Putamen (tissue), 1 donor: ENCODE measurements at regions not wholly inside any gene's neighbourhood (a gene's known extent, or its start where the extent isn't known, plus 50 kb on each side); places are given as distances from the start of the nearest gene placed in this dataset.

ENCODE experiments used
- DNase-seq: peaks from one replicate; pipeline ENCODE4 v3.0.0-alpha.2; 2016; ENCODE audit warnings: low spot score

DNA sequence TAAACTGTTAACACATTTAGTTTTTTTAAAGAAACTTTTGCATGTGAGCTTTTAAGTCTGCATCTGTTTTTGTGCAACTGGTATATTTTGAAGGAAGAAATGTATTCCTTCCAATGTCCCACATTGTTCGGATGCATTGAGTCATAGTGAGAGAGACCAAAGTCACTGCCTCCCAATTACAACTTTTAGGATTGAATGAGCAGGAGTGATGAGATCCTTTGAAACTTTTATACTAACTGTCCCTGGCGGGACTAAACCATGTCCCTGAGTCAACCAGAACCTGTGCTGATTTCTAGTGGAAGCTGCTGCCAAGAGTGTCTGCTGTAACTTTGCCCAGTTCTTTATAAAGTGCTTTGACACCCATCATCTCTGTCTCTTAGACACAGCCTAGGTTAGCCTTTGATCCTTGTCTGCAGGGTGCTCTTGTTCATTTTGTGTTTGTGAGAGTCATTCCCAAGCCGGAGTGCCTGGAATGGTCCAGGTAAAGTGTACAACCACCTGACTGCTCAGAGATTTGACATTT is 122.7 kb downstream of the ZNF518B start:
- no peak for DNase-seq

DNA sequence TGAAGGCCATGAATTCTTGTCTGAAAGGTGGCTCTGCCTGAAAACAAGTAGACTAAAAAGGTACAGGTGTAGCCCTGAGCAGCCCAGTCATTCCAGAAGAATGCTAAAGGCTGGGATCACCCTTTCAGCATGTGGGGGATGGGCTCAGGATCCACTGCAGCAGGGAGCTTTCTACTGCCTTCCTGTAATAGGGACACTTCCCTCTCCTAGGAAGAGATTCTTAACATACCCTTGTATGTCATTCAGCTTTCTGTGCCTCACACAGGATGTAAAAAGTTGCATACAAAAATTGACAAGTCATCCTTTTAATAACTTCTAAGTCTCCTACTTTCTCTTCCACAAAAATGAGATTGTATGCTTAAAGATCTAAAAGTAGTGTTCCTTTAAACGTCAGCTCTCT is 123.3 kb downstream of the ZNF518B start:
- DNase-seq, result no peak

DNA sequence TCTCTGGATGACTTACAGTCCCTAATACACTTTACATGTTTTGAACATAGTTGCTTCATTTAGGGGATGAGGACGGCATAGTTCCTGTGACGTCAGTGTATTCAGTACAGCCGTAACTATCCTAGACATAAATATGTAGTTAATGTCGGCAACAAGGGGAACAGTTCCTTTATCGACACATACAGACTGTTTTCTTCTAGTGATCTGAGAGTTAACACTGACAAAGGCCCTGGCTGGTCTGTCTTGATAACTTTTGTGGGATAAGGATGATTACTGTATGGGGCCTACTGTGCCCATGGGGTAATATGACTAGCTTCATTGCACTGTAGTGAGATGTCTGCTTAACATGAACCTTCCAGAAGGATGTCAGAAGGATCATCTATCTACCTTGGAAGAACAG is 131.2 kb downstream of the ZNF518B start:
- DNase-seq, result no peak

DNA sequence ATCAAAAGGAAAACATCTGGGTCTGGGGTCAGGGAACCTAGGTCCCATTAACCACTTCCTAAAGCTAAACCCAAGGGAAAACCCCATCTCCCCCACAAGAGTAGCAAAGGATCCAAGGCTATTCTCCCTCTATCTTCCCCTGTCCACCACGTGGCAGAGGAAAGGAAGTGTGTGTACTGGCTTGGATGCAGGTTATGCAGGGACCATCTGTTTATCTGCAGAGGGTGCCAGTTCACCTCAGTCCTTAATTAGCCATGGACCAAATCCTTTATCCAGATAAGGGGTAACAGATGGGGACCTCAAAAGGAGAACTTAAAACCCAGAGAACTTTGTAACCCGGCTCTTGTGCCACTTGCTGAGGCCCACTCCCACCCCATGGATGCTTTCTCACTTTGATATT is 135.3 kb downstream of the ZNF518B start:
- DNase-seq, result no peak

DNA sequence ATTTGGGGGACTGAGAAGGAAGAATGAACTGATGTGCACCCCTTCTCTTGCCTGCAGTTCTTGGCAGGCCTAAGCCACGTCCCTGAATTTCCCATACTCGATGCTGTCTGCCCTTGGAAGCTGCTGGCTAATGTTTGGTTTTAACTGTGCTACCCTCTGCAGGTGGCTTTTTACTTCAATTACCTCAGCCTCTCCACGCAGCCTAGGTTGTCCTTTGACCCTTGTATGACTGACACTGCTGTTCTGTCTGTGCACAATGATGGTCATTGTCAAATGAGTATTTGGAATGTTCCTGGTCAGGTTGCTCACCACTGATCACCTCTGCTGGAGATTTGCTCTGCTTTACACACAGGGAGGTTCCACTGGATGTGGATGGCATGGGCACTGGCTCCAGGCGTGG is 137.1 kb downstream of the ZNF518B start:
- no peak for DNase-seq

DNA sequence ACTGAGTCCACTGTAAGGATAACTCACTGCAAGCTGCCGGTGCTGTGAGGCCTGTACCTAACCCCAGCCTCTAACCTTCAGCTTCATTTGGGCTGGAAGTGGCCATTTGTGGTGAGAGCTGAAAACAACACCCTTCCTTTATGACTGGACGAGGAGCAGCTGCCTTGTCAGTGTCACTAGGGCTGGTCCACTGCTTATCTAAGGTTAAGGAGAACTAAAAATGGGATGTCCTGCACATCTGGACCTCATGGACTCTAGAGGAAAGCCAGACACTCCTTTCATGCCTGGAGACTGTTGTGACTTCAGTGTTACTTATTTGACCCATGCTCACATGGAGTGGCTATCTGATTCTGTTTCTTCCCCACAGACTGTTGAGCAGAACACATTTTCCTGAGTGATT is 139.9 kb downstream of the ZNF518B start:
- DNase-seq, result no peak

DNA sequence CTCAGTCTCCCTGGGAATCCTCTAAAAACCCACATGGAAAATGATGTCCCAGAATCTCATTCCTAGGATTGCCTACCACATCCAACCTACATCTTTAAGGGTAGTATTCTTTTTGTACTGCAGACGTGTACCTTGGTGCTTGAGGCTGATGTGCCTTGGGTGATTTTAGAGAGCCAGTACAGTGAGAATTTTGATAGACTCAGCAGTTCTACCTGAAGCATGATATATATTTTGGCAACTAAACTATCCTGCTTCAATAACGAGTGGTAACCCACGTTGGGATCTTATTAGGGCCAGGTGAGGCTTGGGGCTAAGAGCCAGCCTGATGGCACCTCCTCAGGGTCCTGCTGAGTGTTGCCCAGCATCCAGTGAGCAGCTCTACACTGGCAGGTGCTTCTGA is 140.4 kb downstream of the ZNF518B start:
- DNase-seq, result no peak

DNA sequence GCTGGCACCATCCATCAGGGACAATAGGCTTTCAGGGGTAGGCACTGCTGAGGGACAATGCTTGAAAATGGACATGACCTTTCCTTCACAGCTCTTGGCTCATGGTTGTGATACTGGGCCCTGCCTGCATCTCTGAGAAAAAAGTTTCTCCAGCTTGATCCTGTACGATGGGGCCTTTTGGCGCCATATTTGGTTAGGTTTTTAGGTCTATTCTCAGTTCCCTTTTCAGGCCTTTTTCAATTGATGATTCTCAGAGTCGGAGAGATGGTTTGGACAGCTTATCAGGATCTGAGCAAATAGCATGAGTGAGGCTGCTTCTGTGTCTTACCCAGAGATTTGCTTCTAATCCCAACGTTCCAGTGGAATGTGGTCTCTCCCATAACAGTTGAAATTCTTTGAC is 141.6 kb downstream of the ZNF518B start:
- no peak for DNase-seq

DNA sequence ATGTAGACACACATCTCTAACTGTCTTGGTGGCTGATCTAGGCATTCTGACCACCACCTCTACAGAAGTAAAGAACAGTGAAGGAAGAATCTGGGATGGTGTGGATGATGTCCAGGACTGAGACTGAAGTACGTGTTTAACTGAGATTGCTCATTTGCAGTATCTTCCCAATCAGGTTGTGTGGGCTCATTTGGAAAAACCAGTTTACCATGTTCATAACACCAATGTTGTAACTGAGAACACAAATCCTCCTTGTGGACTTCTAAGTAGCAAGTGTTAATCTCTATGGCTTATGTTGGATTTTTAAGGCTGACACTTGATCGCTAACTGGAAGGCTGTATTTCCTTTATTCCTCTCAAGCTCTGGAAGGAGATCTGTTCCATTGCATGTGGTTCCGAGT is 144.7 kb downstream of the ZNF518B start:
- DNase-seq, result no peak

DNA sequence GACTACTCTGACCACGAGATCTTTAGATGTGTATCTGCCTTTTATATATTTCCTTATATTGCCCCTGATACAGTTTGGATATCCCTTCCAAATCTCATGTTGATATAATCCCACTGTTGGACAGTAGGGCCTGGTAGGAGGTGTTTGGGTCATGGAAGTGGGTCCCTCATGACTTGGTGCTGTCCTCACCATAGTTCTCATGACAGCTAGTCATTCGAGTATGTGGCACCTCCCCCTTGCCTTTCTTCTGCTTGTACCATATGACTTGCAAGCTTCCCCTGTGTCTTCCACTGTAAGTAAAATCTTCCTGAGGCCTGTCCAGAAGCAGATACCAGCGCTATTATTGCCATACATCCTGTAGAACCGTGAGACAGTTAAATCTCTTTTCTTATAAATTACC is 145.3 kb downstream of the ZNF518B start:
- DNase-seq, result no peak

DNA sequence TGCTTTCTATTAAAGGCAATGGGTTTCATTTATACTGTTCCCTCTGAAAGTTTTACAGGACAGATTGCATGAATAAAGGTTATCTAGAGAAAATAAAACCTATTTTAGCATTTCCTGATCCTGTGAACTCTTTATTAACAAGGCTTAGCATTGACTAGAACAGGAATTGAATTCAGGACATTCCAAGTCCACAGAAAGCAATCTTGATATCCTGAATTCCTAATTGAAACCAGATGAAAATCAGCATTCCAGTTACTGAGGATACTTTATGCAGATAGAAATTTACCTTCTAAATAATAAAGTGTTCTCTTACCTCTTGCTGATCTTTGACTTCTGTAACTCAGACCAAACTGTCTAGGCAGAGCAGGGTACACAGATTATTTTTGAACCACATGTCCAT is 151.4 kb downstream of the ZNF518B start:
- no peak for DNase-seq

DNA sequence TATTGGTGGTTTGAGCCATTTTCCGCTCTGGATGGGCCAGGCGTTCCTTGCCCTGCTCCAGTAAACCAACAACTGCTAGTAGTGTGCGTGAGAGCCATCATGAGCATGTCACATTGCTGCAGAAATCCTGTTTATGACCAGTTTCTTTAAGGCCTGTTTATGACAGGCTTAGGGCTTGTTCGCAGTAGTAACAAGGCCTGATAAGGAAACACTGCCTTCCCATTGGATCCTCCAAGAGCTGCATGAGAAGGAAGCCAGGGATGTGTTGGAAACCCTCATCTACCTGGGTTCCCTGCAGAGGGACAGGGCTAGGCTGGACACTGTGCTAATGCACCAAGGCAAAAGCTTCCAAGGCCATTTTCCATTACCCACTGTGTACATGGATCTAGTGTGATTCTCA is 153.9 kb downstream of the ZNF518B start:
- DNase-seq, result no peak

DNA sequence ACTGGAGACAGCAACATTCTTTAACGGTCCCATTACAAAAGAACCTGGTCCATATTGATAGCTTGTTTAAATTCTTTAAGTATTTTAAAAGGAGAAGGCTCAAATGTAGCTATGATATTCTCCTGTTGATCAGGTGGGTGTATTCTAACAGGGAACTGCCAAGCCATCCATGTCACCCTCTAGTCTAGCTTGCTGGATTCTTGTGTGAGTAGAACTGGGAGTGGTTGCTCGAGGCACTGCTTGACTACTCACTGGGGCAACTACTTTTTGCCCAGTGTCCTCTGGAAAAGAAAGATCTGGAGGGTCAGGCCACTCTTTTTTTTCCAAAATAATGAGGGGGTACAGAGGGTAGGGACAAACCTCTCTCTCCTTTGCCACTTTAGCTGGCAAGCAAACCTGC is 155.1 kb downstream of the ZNF518B start:
- DNase-seq, result no peak

DNA sequence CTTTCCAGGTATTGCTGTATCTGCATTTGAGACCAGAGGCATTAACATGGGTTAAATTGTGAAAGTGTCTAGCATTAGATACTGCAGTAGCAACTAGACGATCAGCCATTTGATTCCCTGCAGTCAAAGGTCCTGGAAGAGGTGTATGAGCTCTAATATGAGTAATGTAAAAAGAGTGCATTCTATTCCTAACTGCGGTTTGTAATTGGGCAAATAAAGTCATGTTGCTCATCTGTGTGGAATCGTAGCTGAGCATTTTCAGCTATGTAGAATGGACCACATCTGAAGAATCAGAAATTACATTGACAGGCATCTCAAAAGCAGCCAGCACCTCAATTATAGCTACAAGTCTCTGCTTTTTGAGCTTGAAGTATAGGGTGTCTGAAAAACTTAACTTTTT is 157.6 kb downstream of the ZNF518B start:
- DNase-seq, result no peak

DNA sequence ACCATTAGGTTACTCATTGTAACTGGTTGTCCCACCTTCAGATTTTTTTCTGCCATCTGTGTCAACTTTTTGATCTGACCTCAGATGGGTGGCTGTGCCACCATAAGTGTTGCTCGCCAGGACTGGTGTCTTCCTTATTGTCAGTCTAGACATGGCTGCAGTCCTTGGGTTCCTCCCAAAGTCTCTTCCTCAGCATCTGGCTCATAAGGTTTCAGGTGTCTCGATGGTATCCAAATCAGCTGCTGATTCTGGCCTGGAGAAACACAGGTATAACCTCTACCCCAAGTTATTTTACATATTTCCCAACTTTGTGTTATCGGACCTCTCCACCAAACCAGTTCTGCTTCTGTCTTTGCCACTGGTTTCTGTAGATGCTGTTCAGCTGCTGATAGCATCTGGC is 158.5 kb downstream of the ZNF518B start:
- no peak for DNase-seq

DNA sequence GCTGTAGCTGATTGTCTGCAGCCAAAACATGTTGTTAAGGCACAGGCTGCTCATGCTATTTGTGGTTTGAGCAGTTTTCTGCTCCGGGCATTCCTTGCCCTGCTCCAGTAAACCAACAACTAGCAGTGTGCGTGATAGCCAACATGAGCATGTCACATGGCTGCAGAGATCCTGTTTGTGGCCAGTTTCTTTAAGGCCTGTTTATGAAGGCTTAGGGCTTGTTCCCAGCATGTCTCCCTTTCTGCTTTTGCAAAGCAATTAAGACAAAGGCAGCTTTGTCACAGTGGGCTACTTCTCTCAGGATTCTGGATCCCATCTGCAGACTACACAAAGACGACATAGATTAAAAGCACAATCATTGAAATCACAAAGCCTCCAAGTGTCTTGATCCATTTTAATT is 160.5 kb downstream of the ZNF518B start:
- peak; percentile 95 for DNase-seq

DNA sequence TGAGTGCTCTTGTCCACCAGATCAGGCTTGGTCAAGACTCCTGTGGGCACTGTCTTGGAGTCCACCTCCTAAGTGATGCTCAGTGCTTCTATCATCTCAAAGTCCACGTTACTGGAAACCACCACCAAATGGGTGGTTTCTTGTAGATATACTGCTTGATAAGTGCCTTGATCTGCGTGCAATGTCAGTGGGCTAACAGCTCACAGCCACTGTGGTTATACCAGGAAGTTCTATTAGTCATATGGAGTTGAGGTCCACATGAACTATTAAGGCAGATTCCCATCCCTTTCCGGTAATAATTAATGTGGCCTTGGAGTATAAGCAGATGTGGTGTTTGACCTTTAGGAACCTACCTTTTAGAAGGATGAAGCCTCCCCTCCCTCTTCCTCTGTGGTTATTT is 161.9 kb downstream of the ZNF518B start:
- DNase-seq, result no peak

DNA sequence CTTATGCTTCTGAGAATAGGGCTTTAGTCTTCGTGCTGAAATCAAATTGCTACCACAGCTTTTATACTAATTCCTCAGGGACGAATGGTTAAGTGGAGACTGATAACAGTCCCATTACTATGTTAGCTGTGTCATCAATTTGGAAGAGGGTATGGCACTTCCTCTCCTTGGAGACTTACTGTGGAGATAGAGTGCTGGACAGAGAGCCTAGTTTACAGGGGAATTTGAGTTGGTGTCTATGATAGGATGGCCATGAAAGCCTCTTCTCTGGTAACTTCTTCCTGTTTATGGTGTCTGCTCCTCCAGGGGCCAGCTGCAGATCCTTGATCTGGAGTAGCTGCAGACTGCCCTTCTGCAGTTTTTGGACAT is 167.7 kb downstream of the ZNF518B start:
- DNase-seq, result no peak

DNA sequence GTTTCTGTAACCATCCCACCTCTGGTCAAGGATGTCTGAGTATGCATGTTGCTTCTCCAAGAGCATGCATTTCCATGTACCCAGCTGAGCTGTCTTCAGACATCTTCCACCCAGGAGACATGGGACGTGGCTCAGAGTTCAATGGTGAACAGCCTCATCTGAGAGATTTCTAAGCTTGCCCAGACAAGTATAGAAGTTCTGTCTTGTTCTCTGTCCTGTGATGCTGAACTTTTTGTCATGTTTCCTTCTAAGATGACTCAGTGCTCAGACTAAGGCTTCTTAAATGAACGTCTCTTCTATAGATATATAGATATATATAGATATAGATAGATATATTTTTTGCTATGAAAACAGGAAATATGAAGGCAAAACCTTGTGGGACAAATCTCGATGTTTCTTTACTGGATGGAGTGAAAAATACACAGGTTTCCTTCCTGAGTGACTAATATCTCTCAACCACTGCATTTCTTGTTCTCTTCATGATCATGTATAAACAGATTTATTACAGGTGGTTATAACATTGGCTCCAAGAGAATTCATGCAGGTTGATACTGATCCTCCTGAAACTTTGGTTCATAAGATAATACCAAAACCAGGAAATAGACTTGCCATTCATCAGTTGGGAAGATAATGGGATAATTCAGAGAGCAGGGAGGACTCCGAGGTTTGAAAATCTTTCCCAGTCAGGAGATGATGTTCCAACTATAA is 168.2 kb downstream of the ZNF518B start:
- DNase-seq, result no peak

DNA sequence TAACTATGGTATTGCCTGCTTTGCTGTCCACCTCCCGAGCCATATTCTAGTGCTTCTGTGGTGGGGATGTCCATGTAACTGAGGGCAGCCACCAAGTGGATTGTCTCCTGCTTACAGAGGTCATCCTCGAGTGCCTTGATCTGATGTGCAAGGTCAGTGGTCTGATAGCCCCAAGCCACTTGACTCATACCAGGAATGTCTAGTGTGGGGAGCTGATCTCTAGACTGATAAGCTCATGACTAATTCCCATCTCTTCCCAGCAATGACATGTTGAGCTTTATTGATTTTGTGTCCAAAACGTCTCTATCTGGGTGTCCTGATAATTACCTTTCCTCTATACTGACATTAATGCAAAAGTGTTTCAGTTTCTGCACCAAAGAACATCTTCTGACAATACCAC is 168.4 kb upstream of the WDR1 start:
- no peak for DNase-seq

DNA sequence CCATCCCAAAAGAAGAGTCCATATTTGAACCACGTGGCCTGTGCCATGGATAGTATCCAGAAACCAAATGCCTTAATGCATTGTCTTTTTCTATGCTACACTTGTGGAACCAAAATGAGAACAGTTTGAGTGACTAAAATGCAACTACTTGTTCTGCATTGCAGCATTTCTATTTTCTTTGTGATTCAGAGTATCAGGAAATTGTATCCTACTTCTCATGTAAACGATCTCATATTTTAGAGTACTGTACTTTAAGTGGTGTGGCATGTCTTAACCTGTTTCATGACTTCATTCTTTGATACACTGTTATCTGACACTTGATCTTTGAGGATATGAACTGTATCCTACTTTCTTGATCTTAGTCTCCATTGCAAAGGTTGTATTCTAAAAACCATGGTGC is 167.2 kb upstream of the WDR1 start:
- no peak for DNase-seq

DNA sequence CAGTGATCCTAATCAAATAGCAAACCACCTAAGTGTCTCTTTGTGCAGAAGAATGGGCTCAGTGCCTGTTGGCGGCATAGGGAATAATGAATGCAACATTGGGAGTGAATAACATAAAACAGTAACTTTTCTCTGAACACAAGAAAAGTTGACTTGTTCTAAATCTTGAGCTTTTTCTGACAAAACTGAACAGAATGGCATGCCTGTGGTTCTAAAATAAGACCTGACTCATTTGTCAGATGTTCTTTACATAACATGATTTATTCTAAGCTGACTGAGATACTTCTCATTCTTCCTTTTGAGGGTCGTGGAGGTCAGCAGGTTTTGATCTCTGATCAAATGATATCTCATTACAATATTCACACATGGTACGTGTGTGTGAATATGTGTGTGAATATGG is 165.4 kb upstream of the WDR1 start:
- peak; percentile 26 for DNase-seq

DNA sequence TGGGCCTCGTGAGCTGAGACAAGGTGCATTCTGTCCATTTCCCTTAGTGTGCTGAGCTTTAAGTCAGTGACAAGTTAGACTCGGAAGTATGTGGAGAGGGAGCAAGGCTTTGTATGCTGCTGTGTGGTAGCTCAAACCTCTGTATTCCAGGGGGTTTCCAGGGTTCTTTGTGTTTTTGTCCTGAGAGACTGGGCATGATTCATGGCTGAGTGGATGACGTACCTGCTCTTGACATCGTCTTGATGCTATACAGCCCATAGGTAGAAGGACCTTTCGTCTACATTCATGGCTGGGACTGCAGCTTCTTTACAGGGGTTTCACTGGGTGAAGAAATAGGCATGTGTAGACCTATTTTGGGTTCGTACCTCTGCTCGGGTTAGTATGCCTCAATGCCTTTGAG is 162.7 kb upstream of the WDR1 start:
- no peak for DNase-seq

DNA sequence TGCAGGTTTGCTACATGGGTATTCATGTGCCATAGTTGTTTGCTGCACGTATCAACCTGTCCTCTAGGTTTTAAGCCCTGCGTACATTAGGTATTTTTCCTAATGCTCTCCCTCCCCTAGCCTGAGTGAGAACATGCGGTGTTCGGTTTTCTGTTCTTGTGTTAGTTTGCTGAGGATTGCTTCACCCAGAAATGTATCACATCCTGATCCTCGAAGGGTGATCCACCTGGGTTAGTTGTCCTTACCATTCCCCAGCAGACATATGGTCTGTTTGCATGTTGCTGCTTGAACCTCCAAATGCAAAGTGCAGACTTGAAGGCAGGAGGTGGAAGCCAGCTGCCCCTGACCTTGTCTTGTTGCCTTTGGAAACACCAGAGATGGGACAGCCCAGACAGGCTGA is 161.5 kb upstream of the WDR1 start:
- no peak for DNase-seq

DNA sequence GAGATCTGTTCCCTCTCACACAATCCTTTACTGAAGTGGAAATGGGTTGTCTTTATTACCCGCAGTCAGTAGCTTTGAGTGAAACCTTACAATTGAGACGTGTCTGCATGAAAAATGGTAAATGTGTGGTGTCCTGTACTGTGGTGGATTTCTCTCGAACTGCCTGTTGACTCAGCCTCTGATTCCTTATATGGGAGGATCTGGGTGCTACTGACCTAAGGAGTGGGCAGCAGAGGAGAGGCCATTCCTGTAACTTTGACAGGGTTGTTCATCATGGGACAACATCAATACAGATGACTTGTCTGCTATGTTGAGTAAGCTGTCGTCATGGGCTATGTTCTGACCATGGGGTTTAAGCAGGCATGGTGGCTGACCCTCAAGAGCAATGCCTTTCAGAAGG is 159.6 kb upstream of the WDR1 start:
- no peak for DNase-seq
